ENCODE measurements at regions not wholly inside any gene's neighbourhood (a gene's known extent, or its start where the extent isn't known, plus 50 kb on each side); places are given as distances from the start of the nearest gene placed in this dataset.

DNA sequence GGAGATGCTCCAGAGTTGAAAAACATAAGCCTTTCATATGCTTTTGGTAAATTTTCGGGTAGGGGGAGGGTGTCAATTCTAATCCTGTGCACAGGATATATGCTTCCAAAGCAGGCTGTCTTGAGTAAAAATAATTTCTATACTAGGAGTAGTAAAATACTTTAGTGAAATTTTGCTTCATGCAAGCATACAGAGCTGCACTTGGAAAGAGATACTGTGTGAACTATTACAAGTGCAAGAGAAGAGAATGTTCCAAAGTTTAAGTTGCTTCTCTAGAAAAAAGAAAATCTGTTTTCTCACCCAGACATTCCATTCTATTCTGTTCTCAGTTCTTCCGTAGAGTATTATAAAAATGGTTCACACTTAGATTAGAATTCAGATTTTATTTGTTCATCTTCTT, 324.6 kb upstream of the AADAT start:
- no peak overlapping the region for H3K27ac ChIP-seq
- TF ChIP-seq ZFX (IDR thresholded peaks at IDR 0.05; ENCODE audit: borderline replicate concordance) (no peak), CTCF (IDR thresholded peaks at IDR 0.05) (no peak)

GRCh38 chr4:170413951-170414350, 324.2 kb upstream of the AADAT start:
- no peak overlapping the region for H3K27ac ChIP-seq
- no peak for TF ChIP-seq ZFX (IDR thresholded peaks at IDR 0.05; ENCODE audit: borderline replicate concordance)
- no peak for TF ChIP-seq CTCF (IDR thresholded peaks at IDR 0.05)

GRCh38 chr4:170400361-170400760, 310.6 kb upstream of the AADAT start:
- TF ChIP-seq ZFX (IDR thresholded peaks at IDR 0.05; ENCODE audit: borderline replicate concordance) (no peak), CTCF (IDR thresholded peaks at IDR 0.05) (no peak)
- H3K27ac ChIP-seq = no peak overlapping the region

- TF ChIP-seq ZFX (IDR thresholded peaks at IDR 0.05; ENCODE audit: borderline replicate concordance) (no peak), CTCF (IDR thresholded peaks at IDR 0.05) (no peak)
- no peak overlapping the region for H3K27ac ChIP-seq
These were observed 310.0 kb upstream of the AADAT start for GRCh38 chr4:170399581-170400293.

DNA sequence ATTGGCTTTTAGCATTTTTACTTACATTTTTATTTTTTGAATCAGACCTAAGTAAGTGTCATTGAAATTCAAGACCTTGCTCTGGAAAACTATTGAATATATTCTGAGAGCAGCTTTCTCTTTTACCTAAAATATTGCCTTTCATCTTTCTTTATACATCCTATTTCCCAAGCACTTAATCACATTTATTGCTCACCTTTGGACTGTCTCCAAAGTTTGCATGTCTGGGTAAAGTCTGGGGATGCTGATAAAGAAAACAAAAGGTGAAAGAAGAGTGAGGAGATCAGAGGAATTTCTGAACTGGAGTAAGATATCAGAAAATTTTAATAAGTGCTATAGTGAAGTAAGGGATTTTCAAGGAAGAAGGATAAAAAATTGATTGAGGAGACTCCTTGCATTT, 308.5 kb upstream of the AADAT start:
- TF ChIP-seq CTCF (IDR thresholded peaks at IDR 0.05) = no peak
- TF ChIP-seq ZFX (IDR thresholded peaks at IDR 0.05; ENCODE audit: borderline replicate concordance) = no peak
- H3K27ac ChIP-seq = no peak overlapping the region

GRCh38 chr4:170395773-170396172, 306.0 kb upstream of the AADAT start:
- no peak overlapping the region for H3K27ac ChIP-seq
- TF ChIP-seq ZFX (IDR thresholded peaks at IDR 0.05; ENCODE audit: borderline replicate concordance) (no peak), CTCF (IDR thresholded peaks at IDR 0.05) (no peak)

GRCh38 chr4:170391066-170391740, 301.4 kb upstream of the AADAT start:
- TF ChIP-seq ZFX (IDR thresholded peaks at IDR 0.05; ENCODE audit: borderline replicate concordance) (no peak), CTCF (IDR thresholded peaks at IDR 0.05) (no peak)
- H3K27ac ChIP-seq = no peak overlapping the region
